ENCODE measurements at regions not wholly inside any gene's neighbourhood (a gene's known extent, or its start where the extent isn't known, plus 50 kb on each side); places are given as distances from the start of the nearest gene placed in this dataset.

GRCh38 chr9:108286638-108287206 lies 569.1 kb downstream of the ACTL7B start:
- H3K27ac ChIP-seq (ENCODE audit: extremely low read depth, low read depth, low read length): no peak overlapping the region
- ChIA-PET POLR2A (no interaction called here), CTCF (interaction anchor here (1.1 kb wide), 1 partner anchor 12 kb away, joined by 3 read pairs; no protein-coding TSS in a partner anchor)
- TF ChIP-seq ZNF660 (tag by site-specific recombination; IDR thresholded peaks at IDR 0.05): no peak
- no peak for TF ChIP-seq ZNF518A (tag by site-specific recombination; conservative IDR thresholded peaks at IDR 0.05; ENCODE audit: low read depth)
- TF ChIP-seq ZNF350 (tag by site-specific recombination; IDR thresholded peaks at IDR 0.05): no peak
- no peak for TF ChIP-seq ZNF16 (tag by site-specific recombination; IDR thresholded peaks at IDR 0.05; ENCODE audit: low read depth)
- TF ChIP-seq ZBTB10 (tag by site-specific recombination; IDR thresholded peaks at IDR 0.05): no peak
- no peak for TF ChIP-seq ZBTB1 (tag by site-specific recombination; IDR thresholded peaks at IDR 0.05)
- no peak for TF ChIP-seq ZNF621 (tag by site-specific recombination; IDR thresholded peaks at IDR 0.05)
- no peak for TF ChIP-seq ZNF362 (tag by site-specific recombination; IDR thresholded peaks at IDR 0.05)
- TF ChIP-seq ZNF571 (tag by site-specific recombination; IDR thresholded peaks at IDR 0.05): no peak
- TF ChIP-seq PATZ1 (tag by site-specific recombination; IDR thresholded peaks at IDR 0.05): no peak
- TF ChIP-seq ZBTB44 (tag by site-specific recombination; IDR thresholded peaks at IDR 0.05): no peak
- H3K4me3 ChIP-seq (ENCODE audit: low read depth, low read length): no peak overlapping the region
- H3K9me3 ChIP-seq (ENCODE audit: control insufficient read depth, insufficient read depth, low read depth, low read length): no peaks in the 10 kb centered on the region
- H3K36me3 ChIP-seq (ENCODE audit: control insufficient read depth in 2 of 2, insufficient read depth in 1 of 2, low read length in 2 of 2): no peaks in the 10 kb centered on the region
- no peaks in the 10 kb centered on the region for H3K4me1 ChIP-seq (ENCODE audit: control insufficient read depth, insufficient read depth, low read length)

GRCh38 chr9:108283696-108284095 lies 572.1 kb downstream of the ACTL7B start:
- Histone ChIP-seq H3K4me3 (ENCODE audit: low read depth, low read length) (no peak overlapping the region), H3K36me3 (ENCODE audit: control insufficient read depth in 2 of 2, insufficient read depth in 1 of 2, low read length in 2 of 2) (no peaks in the 10 kb centered on the region), H3K4me1 (ENCODE audit: control insufficient read depth, insufficient read depth, low read length) (no peaks in the 10 kb centered on the region), H3K9me3 (ENCODE audit: control insufficient read depth, insufficient read depth, low read depth, low read length) (no peaks in the 10 kb centered on the region), H3K27ac (ENCODE audit: extremely low read depth, low read depth, low read length) (no peak overlapping the region)
- ChIA-PET CTCF (interaction anchor here (0.5 to 1.6 kb wide), 11 partner anchors 9 to 478 kb away, joined by 3 to 10 read pairs (median 4); no protein-coding TSS in a partner anchor), POLR2A (no interaction called here)
- no peak for TF ChIP-seq ZNF292 (tag by site-specific recombination; IDR thresholded peaks at IDR 0.05; ENCODE audit: borderline replicate concordance, low read depth)
- TF ChIP-seq ZNF48 (tag by site-specific recombination; IDR thresholded peaks at IDR 0.05): no peak
- TF ChIP-seq ZNF548 (tag by site-specific recombination; IDR thresholded peaks at IDR 0.05): no peak
- TF ChIP-seq ZNF830 (tag by site-specific recombination; IDR thresholded peaks at IDR 0.05; ENCODE audit: low read depth): no peak
- TF ChIP-seq ZBTB44 (tag by site-specific recombination; IDR thresholded peaks at IDR 0.05): no peak
- no peak for TF ChIP-seq OSR2 (tag by site-specific recombination; IDR thresholded peaks at IDR 0.05)
- TF ChIP-seq ZNF350 (tag by site-specific recombination; IDR thresholded peaks at IDR 0.05): no peak
- no peak for TF ChIP-seq ZBTB6 (tag by site-specific recombination; IDR thresholded peaks at IDR 0.05)
- no peak for TF ChIP-seq ZNF792 (tag by site-specific recombination; IDR thresholded peaks at IDR 0.05)
